HPDE6-E6E7 (cell line): ENCODE measurements at regions not wholly inside any gene's neighbourhood (a gene's known extent, or its start where the extent isn't known, plus 50 kb on each side); places are given as distances from the start of the nearest gene placed in this dataset.
A peak's percentile ranks its signal among the peaks of the same experiment; 100 is the strongest.

Experiments
- DNase-seq: peaks from one replicate; pipeline ENCODE4 v3.0.0; 2011; ENCODE audit warnings: missing footprints; ENCODE audit errors: extremely low spot score

DNA sequence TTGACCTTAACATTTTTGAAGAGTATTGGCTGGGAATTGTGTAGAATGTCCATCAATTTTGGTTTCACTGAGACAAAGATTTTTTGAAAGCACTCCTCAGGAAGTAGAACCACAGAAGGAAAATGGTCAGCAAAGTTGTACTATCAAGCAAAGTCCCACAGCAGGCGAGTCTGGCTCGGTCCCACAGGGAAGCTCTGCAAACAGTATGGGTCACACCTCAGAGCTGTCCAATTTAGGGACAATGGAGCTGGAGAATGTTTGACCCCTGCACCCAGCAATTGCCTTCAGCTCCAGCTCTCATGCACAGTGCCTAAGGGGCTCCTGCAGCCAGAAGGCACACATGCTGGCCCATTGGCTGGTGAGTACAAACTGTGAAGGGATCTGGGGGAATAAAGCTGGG, 147.0 kb downstream of the MAFB start:
- DNase-seq: no peak

DNA sequence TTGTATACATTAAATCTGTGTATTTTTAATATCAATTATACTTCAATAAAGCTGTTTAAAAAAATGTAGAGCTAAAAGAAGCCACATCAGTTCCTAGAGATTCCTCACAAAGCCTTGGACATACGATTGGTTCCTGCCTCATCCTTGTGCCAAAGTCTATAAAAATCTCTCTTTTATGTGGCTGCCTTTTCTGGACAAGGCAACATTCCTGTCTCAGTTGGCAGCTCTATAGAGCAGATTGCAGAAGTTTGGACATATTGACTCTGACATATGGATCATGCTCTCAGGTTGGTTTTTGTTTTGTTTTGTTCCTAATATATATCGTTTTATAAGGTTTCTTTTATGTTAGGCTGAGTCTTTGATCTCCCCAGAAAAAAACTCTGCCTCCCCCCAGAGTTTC, 148.9 kb downstream of the MAFB start:
- DNase-seq: no peak

GRCh38 chr20:40538131-40538530, 150.9 kb downstream of the MAFB start:
- DNase-seq: no peak

DNA sequence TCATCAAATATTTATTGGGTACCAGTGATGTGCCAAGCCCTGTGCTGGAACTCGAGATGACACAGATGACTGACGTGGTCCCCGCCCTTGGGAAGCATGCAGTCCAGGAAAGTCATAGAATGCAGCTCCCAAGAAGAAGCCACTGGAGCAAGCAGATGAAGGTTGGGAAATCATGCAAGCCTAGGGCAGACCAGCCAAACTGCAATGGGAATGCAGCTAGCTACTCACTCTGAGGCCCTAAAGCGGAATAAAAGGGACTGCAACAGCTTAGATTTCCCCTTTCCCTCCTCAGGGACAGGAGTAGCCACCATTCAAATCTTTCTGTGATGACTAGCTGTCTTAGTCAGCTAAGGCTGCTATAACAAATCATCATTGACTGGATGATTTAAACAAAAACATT, 152.2 kb downstream of the MAFB start:
- DNase-seq: no peak

DNA sequence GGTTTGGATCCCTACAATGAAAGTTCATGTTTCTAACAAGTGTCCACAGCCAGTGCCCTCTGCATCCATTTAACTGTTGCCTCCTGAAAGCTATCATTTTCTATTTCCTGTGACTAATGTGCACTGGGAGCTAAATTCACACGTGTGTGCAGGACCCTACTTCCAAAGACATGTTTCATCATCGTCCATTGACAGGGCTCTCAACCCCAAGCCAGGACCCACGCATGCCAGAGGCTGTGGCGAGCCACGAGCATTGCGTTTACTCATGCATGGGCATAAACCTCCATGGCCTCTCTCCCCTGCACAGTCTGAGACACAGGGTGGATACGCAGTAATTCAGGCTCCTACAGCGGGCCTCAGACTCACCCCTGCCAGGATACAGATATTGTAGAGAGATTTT, 153.2 kb downstream of the MAFB start:
- DNase-seq: no peak

DNA sequence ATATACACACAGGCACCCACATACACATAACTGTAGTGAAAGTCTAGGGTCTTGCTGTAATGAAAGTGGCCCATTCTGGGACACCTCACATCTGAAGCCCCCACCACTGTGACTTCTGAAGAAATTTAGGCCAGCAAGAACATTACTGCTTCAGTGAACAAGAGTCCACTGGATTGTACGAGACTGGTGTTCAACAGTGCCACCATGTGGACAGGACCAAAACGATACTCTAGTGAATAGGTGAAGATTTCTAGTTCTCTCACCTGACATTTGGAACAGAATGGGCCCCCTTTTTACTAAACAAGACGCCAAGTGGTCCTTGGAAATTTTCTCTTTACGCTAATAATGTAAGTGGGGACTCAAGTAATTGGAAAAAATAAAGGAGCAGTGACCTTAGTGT, 156.9 kb downstream of the MAFB start:
- no peak for DNase-seq

- DNase-seq: no peak
Measured at GRCh38 chr20:40525351-40525750, 163.7 kb downstream of the MAFB start.

DNA sequence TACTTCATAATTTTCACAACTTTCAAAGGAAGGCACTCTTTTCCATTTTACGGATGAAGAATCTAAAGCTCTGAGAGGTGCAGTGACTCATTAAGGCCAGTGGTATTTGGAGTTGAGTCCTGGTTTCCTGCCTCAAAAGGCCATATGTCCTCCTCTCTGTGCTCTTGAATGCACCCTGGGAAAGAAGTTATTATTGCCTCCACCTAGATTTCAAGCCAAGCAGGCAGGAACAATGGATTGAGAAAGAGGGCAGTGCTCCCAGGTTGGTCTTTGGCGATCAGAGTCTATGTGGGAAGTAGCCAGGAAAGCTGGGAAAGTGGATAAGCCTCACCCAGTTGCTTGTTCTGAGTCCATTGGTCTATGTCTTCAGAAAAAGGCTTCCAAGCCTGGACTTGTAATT, 165.0 kb downstream of the MAFB start:
- no peak for DNase-seq

DNA sequence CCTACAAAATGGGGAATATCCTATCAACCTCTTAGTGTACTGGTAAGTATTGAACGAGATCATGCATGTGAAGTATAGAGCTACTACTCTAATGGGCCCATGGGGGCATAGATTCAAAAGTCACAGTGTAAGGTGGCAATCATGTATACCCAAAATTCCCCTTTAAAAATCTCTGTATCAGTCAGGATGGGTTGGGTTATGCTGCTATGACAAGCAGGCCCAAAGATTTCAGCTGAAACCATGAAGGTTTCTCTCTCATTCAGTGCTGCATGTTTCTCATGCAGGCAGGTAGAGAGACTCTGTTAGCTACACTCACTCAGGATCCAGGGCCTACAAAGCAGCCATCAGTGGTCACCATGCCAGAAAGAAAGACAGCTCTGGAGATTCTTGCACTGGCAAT, 166.6 kb downstream of the MAFB start:
- DNase-seq: no peak

DNA sequence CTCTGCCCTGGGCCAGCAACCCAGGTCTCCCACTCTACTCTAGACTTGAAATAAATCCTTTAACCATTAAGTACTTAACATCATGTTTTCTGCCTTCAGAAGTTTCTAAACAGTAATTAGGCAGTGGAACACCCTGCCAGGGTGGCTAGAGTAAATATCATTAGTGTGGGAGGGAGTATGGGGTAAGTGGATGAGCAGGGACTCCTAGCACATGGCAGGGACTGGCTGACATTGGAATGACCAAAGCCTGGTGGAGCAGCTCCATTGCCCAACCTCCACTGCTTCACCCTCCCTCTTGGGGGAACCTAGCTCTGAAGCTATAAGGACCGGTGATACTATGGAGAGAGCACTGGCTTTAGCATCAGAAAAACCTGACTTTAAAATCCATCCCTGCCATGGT, 167.1 kb downstream of the MAFB start:
- no peak for DNase-seq

DNA sequence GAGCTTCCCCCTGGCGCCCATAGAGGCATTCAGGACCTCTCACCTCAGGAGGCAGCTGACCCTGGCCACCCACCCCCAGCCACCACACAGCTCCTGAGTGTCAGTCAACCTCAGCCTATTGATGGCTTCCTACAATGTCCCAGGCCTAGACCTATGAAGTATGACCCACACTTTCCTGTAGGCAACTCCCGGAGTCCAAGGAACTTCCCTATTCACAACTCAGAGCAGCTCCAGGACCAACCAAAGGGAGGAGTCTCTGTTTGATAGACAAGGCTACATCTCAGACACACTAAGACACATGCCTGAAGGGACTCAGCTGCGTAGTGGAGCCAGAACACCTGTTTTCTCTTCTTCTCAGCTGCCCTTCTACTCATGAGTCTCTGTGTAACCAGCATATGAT, 169.1 kb downstream of the MAFB start:
- no peak for DNase-seq

DNA sequence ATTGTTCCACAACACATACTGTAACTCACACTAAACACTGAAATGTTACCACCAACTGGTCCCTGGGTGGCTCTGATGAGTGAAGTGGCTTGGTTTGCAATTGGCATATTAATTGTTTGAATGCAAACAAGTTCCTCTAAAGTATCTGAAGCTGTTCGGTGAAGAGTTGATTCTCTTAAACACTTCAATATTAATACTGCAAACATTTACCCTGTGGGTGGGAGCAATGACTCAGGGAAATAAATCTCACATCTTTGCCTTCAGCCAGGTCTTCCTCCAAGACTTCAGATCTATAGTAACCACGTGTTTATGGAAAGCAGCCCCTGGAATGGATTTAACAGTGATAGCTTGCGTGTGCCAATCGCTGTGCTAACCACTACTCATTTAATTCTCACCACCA, 176.0 kb downstream of the MAFB start:
- no peak for DNase-seq

GRCh38 chr20:40512591-40512990, 176.4 kb downstream of the MAFB start:
- no peak for DNase-seq

- DNase-seq: no peak
Measured at GRCh38 chr20:40511478-40511877, 177.6 kb downstream of the MAFB start.

GRCh38 chr20:40510622-40511021, 178.4 kb downstream of the MAFB start:
- no peak for DNase-seq

DNA sequence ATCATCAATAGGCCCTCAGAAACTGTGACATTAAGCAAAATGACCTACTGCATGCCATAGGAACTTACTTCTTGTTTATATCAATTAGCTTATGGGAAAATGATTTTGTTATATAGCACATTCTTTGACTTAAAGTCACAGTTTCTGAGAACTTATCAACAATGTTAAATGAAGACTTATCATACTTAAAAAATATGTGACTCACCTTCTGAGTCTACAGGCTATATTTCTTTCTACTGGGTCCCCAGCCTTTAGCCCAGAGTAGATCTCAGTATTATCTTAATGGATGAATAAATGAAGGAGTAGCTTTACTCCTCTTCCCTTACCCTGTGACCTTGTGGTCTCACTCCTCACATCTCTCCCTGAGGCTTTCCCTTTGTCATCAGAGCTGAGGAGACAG, 180.2 kb downstream of the MAFB start:
- DNase-seq: no peak

- peak; percentile 47 for DNase-seq
Measured at GRCh38 chr20:40506537-40506939, 182.5 kb downstream of the MAFB start.

GRCh38 chr20:40503119-40503518, 185.9 kb downstream of the MAFB start:
- no peak for DNase-seq

DNA sequence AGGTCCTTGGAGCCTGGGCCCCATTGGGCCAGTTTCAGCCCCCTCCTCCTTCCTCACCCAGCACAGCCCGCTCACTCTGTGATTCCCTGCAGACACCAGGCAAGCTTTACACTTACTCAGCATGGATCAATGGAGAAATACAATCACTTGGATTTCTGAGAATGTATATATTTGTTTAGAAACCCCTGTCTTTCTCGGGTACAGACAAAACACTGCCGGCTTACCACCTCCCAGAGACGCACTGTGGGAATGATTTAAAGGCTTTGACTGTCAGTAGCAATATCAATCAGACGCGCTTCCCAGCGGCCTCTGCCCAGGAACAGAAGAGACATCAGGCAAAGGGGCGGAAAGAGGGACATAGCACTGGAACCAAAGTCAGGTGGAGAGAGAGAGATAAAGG, 186.5 kb downstream of the MAFB start:
- DNase-seq: no peak

DNA sequence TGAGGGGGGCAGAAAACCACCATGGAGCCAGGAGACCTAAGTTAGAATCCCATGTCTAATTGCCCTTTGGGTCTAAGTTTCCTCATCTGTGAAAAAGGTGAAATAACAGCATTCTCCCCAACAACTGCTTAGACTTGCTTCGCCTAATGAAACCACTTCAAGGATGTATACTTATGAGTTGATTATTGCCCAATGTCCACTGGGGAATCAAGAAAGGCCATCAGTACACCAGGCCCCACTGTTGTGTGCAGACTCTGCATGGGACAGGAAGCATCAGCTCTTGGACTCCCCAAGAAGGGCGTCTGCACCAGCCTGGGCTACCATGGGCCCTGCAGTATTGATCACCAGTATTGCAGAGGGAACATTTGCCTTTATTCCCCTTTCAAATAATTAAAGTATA, 189.6 kb downstream of the MAFB start:
- no peak for DNase-seq

DNA sequence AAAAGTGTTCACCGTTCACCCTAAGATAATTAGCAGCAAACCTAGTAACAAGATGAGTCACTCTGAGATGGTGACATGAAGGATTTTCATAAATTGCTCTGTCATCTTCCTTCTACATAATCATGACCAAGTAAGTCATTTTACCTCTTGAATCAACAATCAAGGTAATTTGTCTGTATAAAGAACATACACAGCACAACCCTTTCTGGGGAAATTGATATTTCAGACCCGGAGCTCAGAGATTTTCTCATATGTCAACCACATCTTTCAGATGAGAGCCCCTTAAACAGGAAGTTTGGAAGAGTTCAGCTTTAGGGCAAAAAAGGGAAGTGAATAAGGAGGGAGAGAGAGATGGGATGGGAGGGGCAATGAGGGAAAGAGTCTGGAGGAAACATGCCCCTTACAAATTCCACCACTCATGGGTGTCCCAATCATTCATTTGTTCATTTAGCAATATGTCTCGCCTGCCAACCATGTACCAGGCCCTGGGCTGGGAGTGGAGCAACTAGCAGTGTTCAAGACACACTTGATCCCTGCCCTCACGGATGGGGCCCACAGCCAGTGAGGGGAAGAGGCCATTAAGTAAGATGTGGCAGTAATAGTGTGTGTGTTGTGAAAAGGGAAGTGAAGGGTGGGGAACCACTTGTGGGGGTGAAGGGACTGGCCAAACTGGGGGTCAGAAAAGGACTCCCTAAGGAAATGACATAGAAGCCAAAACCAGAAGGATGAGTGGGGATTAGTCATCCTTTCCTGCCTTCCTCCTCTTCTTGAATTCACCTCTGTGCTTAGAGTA, 190.9 kb downstream of the MAFB start:
- no peak for DNase-seq

GRCh38 chr20:40495956-40496355, 193.1 kb downstream of the MAFB start:
- DNase-seq: no peak

DNA sequence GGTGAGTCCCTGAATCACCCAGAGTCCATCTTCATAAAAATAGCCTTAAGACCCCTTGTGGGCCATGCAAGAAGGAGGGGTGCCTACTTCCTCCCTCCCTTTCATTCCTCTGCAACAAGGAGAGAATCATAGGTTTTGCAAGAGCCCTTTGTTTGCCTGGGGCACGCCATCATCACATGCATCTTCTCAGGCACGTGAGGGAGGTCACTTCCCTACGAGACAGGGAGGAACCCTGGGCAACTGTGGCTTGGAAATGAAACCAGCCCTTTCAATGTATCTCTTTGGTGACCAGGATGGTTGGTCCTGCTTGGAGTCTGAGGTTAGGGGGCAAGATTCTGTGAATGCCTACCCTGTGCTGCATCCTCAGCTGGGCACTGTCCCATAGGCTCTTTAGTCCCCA, 194.8 kb downstream of the MAFB start:
- DNase-seq: no peak

- no peak for DNase-seq
Measured at GRCh38 chr20:40493549-40493948, 195.5 kb downstream of the MAFB start.
